Mammary epithelial cell (primary cell): ENCODE measurements at regions not wholly inside any gene's neighbourhood (a gene's known extent, or its start where the extent isn't known, plus 50 kb on each side); places are given as distances from the start of the nearest gene placed in this dataset.

Experiments used
- CTCF ChIP-seq, 2 donors: IDR thresholded peaks in 1 of 2; conservative IDR thresholded peaks in 1 of 2; 2 replicates each; pipeline ENCODE4 v1.5.1; 2011 to 2012; ENCODE audit warnings: inconsistent platforms in 2 of 2, low read length in 2 of 2, mild to moderate bottlenecking in 2 of 2, control low read depth in 1 of 2, low read depth in 1 of 2; ENCODE audit not compliant: insufficient read depth in 1 of 2; ENCODE audit errors: extremely low read depth in 1 of 2
- EZH2 ChIP-seq: IDR thresholded peaks from 2 replicates; pipeline ENCODE4 v1.6.1; 2012; ENCODE audit warnings: low read length, inconsistent platforms, borderline replicate concordance

GRCh38 chr7:53993224-53993623 is 549.0 kb upstream of the VSTM2A start:
- TF ChIP-seq CTCF (conservative IDR thresholded peaks at IDR 0.05 in 1 of 2, IDR thresholded peaks at IDR 0.05 in 1 of 2; ENCODE audit: extremely low read depth in 1 of 2, insufficient read depth in 1 of 2, low read depth in 1 of 2, low read length in 2 of 2) (no peak), EZH2 (no peak)
